ENCODE measurements at regions not wholly inside any gene's neighbourhood (a gene's known extent, or its start where the extent isn't known, plus 50 kb on each side); places are given as distances from the start of the nearest gene placed in this dataset.
"Not testable (repeated sequence)": the region's sequence is repeated elsewhere in the genome, so short reads cannot be mapped to it uniquely, and the experiment has no call there.

GRCh38 chr10:28996345-28996744 is 292.5 kb upstream of the LYZL1 start:
- no peak for DNase-seq

GRCh38 chr10:28996947-28997551 is 291.8 kb upstream of the LYZL1 start:
- DNase-seq: no peak

- no peak for DNase-seq
Measured at GRCh38 chr10:28997734-28998133, 291.1 kb upstream of the LYZL1 start.

GRCh38 chr10:29001801-29002200 is 287.1 kb upstream of the LYZL1 start:
- DNase-seq: no peak

- DNase-seq: not testable (repeated sequence)
Measured at GRCh38 chr10:29003014-29003413, 285.9 kb upstream of the LYZL1 start.

- DNase-seq: no peak
Measured at GRCh38 chr10:29005988-29006387, 282.9 kb upstream of the LYZL1 start.

- DNase-seq: no peak
Measured at GRCh38 chr10:29007370-29007747, 281.5 kb upstream of the LYZL1 start.

- no peak for DNase-seq
Measured at GRCh38 chr10:29007748-29008610, 280.9 kb upstream of the LYZL1 start.

GRCh38 chr10:29009464-29009863 is 279.4 kb upstream of the LYZL1 start:
- no peak for DNase-seq

GRCh38 chr10:29011516-29011915 is 277.4 kb upstream of the LYZL1 start:
- no peak for DNase-seq

GRCh38 chr10:29012926-29013554 is 275.8 kb upstream of the LYZL1 start:
- DNase-seq: no peak

- no peak for DNase-seq
Measured at GRCh38 chr10:29021591-29021990, 267.3 kb upstream of the LYZL1 start.

- DNase-seq: no peak
Measured at GRCh38 chr10:29022513-29022912, 266.4 kb upstream of the LYZL1 start.

- DNase-seq: no peak
Measured at GRCh38 chr10:29023678-29024077, 265.2 kb upstream of the LYZL1 start.

GRCh38 chr10:29026065-29026797 is 262.6 kb upstream of the LYZL1 start:
- no peak for DNase-seq

GRCh38 chr10:29026802-29027580 is 261.9 kb upstream of the LYZL1 start:
- DNase-seq: no peak

GRCh38 chr10:29028486-29028885 is 260.4 kb upstream of the LYZL1 start:
- DNase-seq: no peak

GRCh38 chr10:29030900-29031299 is 258.0 kb upstream of the LYZL1 start:
- no peak for DNase-seq

GRCh38 chr10:29032169-29032568 is 256.7 kb upstream of the LYZL1 start:
- no peak for DNase-seq

GRCh38 chr10:29033311-29033940 is 255.4 kb upstream of the LYZL1 start:
- DNase-seq: no peak

GRCh38 chr10:29034592-29034991 is 254.3 kb upstream of the LYZL1 start:
- no peak for DNase-seq

- no peak for DNase-seq
Measured at GRCh38 chr10:29035721-29036120, 253.1 kb upstream of the LYZL1 start.

Data from DMS79 treated with DMSO at 0.1 percent for 48 hours (cell line).